ENCODE measurements at regions not wholly inside any gene's neighbourhood (a gene's known extent, or its start where the extent isn't known, plus 50 kb on each side); places are given as distances from the start of the nearest gene placed in this dataset.

DNA sequence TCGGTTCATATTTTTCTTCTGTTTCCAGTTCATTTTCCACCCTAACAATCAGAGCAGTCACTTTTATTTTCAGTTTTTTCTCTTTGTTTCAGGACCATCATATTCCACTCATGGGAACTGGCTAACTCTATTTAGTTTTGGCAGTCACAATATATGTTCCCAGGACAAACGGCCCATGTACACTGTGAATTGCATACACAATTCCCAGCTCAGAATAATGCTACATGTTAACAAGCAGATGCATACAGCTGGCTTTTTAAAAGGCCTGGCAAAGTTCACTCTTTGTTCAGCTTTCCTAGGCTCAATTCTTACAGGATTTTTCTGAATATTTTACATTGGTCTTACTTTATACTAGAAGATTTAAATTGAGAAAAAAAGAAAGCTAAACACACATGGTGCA, 224.9 kb downstream of the ANKRD50 start:
- TF ChIP-seq, protein P1, sequence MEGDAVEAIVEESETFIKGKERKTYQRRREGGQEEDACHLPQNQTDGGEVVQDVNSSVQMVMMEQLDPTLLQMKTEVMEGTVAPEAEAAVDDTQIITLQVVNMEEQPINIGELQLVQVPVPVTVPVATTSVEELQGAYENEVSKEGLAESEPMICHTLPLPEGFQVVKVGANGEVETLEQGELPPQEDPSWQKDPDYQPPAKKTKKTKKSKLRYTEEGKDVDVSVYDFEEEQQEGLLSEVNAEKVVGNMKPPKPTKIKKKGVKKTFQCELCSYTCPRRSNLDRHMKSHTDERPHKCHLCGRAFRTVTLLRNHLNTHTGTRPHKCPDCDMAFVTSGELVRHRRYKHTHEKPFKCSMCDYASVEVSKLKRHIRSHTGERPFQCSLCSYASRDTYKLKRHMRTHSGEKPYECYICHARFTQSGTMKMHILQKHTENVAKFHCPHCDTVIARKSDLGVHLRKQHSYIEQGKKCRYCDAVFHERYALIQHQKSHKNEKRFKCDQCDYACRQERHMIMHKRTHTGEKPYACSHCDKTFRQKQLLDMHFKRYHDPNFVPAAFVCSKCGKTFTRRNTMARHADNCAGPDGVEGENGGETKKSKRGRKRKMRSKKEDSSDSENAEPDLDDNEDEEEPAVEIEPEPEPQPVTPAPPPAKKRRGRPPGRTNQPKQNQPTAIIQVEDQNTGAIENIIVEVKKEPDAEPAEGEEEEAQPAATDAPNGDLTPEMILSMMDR (IDR thresholded peaks at IDR 0.05 in 8 of 11, conservative IDR thresholded peaks at IDR 0.05 in 3 of 11), result no peak
- TF ChIP-seq POLR2A (IDR thresholded peaks at IDR 0.05), result no peak
- TF ChIP-seq POLR2AphosphoS5 (IDR thresholded peaks at IDR 0.05), result no peak
